ENCODE measurements at regions not wholly inside any gene's neighbourhood (a gene's known extent, or its start where the extent isn't known, plus 50 kb on each side); places are given as distances from the start of the nearest gene placed in this dataset.
"Not testable (repeated sequence)": the region's sequence is repeated elsewhere in the genome, so short reads cannot be mapped to it uniquely, and the experiment has no call there.

DNA sequence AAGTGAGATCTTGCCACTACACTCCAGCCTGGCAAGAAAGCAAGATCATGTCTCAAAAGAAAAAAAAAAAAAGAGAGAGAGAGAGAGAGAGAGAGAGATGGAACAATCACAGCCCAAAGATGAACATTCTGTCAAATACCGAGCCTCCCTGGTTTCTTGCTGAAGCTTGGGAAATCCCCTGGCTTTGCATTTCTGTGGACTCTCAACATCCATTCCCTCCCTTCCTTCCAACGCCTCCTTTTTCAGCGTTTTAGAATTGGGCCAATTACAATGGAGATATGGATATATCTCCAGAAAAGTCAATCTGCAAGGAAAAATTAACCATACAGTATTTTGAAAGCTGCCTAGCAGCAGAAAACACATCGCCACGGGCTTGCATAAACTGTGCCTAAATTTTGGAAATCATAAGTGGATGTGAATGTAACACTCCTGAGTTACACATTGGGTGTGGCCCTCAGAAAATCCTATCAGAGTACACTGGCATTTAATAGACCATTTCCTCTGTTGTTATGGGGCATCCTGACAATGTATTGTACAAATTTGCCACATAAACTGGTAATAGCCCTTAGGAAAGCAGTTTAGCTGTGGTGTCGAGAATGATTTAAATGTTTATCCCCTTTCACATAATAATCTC, 67.2 kb upstream of the PHLPP1 start:
- H3K27ac ChIP-seq, result no peak overlapping the region
- WGBS, result 60% methylated on average over 6 of the region's 6 CpGs
- H3K4me1 ChIP-seq, result no peaks in the 10 kb centered on the region
- TF ChIP-seq, protein P1, sequence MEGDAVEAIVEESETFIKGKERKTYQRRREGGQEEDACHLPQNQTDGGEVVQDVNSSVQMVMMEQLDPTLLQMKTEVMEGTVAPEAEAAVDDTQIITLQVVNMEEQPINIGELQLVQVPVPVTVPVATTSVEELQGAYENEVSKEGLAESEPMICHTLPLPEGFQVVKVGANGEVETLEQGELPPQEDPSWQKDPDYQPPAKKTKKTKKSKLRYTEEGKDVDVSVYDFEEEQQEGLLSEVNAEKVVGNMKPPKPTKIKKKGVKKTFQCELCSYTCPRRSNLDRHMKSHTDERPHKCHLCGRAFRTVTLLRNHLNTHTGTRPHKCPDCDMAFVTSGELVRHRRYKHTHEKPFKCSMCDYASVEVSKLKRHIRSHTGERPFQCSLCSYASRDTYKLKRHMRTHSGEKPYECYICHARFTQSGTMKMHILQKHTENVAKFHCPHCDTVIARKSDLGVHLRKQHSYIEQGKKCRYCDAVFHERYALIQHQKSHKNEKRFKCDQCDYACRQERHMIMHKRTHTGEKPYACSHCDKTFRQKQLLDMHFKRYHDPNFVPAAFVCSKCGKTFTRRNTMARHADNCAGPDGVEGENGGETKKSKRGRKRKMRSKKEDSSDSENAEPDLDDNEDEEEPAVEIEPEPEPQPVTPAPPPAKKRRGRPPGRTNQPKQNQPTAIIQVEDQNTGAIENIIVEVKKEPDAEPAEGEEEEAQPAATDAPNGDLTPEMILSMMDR (IDR thresholded peaks at IDR 0.05), result no peak
- TF ChIP-seq EP300 (IDR thresholded peaks at IDR 0.05) (no peak), POLR2A (IDR thresholded peaks at IDR 0.05) (no peak), POLR2AphosphoS5 (IDR thresholded peaks at IDR 0.05) (no peak)
- no peak for DNase-seq (ENCODE audit: low spot score in 2 of 2)
- no peaks in the 10 kb centered on the region for H3K9me3 ChIP-seq
- no peak overlapping the region for H3K4me3 ChIP-seq
- no peaks in the 10 kb centered on the region for H3K36me3 ChIP-seq
- H3K27me3 ChIP-seq, result no peaks in the 10 kb centered on the region

DNA sequence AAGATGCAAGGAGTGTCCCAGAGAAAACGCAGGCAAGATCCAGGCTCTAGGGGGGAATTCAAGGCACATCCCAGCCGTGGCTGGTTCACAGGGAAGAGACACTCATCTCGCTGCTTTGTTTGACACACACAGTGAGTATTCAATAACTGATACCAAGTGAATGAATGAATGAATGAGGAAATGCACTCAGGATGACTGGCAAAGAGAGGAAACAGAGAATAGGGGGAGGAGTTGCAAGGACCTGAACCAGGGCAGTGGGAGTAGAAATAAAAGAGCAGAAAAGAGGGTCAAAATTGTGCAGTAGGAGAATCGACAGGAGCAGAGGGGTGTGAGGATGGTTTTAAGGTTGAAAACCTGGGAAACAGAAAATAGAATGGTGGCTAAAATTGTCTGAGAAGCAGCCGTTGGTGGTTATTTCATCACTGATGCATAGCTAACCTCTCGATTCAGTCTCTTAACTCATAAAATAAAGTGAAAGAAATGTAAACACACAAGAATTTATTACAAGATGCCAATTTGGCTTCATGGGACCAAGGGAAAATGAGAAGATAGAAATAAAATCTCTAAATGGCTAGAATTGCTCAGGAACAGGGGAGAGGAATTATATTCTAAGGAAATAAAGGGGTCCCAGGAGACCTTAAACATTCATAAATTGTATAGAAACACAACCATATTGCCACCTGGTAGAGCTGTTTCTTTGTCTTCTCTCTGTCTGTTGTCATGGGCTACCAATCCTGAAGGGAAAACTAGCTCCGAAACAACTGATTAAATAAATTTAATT, 63.9 kb upstream of the PHLPP1 start:
- no peak overlapping the region for H3K4me3 ChIP-seq
- no peaks in the 10 kb centered on the region for H3K4me1 ChIP-seq
- no peaks in the 10 kb centered on the region for H3K9me3 ChIP-seq
- H3K27me3 ChIP-seq, result no peaks in the 10 kb centered on the region
- H3K27ac ChIP-seq, result no peak overlapping the region
- 69% methylated on average over 7 of the region's 7 CpGs for WGBS
- no peaks in the 10 kb centered on the region for H3K36me3 ChIP-seq
- TF ChIP-seq POLR2A (IDR thresholded peaks at IDR 0.05) (no peak), EP300 (IDR thresholded peaks at IDR 0.05) (no peak), POLR2AphosphoS5 (IDR thresholded peaks at IDR 0.05) (no peak)
- TF ChIP-seq, protein P1 (IDR thresholded peaks at IDR 0.05), result no peak
- no peak for DNase-seq (ENCODE audit: low spot score in 2 of 2)

DNA sequence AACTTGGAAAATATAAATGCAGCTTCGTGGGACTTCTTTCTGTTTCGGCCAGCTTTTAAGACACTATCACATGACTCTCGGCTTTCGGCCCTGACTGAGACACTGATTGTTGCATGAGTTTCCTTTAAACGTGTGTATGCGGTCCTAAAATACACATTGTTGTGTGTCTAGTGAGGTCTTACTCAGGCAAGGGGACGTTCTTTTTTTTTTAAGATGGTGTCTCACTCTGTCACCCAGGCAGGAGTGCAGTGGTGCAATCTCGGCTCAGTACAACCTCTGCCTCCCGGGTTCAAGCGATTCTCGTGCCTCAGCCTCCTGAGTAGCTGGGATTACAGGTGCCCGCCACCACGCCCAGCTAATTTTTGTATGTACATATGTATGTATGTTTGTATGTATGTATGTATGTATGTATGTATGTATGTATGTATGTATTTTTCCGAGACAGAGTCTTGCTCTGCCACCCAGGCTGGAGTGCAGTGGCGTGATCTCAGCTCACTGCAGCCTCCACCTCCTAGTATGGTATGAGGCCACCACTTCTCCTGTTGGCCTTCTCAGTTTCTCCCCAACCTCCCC, 63.2 kb upstream of the PHLPP1 start:
- not testable (repeated sequence) for H3K4me1 ChIP-seq; DNase-seq (ENCODE audit: low spot score in 2 of 2); H3K36me3 ChIP-seq; H3K27me3 ChIP-seq; H3K9me3 ChIP-seq; H3K4me3 ChIP-seq; H3K27ac ChIP-seq
- WGBS, result 85% methylated on average over 15 of the region's 15 CpGs

DNA sequence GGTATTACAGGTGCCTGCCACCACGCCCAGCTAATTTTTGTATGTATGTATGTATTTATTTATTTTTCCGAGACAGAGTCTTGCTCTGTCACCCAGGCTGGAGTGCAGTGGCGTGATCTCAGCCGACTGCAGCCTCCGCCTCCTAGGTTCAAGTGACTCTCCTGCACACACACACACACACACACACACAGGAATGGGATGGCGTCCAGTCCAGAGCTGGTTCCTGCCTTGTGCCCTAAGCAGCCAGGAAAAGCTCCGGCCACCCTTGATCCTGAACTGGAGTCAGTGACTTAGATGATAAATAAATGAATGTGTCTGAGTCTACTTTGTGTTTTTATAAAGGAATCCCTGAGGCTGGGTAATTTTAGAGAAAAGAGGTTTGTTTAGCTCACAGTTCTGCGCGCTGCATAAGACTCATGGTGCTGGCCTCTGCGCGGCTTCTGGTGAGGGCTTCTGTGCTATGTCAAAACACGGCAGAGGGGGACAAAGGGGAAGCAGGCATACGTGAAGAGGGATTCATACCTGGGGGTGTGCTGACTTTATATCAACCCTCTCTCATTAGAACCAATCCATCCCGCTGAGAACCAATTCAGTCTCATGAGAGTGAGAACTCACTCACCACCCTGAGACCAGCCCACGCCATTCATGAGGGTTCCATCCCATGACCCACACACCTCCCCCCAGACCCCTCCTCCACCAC, 59.7 kb upstream of the PHLPP1 start:
- Histone ChIP-seq H3K4me3 (no peak overlapping the region), H3K36me3 (no peaks in the 10 kb centered on the region), H3K27me3 (no peaks in the 10 kb centered on the region), H3K4me1 (no peaks in the 10 kb centered on the region), H3K9me3 (no peaks in the 10 kb centered on the region), H3K27ac (no peak overlapping the region)
- peak in 1 of 2 donors; percentile 34 for DNase-seq (ENCODE audit: low spot score in 2 of 2)
- TF ChIP-seq EP300 (IDR thresholded peaks at IDR 0.05) (no peak), POLR2A (IDR thresholded peaks at IDR 0.05) (no peak), POLR2AphosphoS5 (IDR thresholded peaks at IDR 0.05) (no peak)
- TF ChIP-seq, protein P1 (IDR thresholded peaks at IDR 0.05), result no peak
- 75% methylated on average over 15 of the region's 15 CpGs for WGBS

DNA sequence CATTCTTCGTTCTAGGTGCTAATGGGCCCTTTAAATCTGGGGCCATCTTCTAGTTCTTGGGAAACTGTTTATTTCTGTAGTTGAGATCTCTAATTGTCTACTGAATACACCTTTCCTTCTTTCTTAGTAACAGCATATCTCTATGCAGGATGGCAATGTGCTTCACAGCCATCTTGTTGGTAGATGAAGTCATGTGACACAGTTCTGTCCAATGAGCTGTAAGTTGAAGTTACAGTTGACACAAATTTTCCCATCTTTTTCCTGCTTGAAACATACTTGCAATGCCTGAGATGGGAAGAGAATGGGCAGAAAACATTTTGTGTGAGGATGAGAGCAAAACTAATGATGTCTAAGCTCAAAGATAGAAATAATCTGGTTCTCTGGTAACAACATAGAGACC, 57.3 kb upstream of the PHLPP1 start:
- WGBS, result 96% methylated on average over 1 of the region's 1 CpG
- no peaks in the 10 kb centered on the region for H3K27me3 ChIP-seq
- no peaks in the 10 kb centered on the region for H3K9me3 ChIP-seq
- no peak overlapping the region for H3K4me3 ChIP-seq
- no peak for DNase-seq (ENCODE audit: low spot score in 2 of 2)
- H3K4me1 ChIP-seq, result no peaks in the 10 kb centered on the region
- TF ChIP-seq POLR2A (IDR thresholded peaks at IDR 0.05), result no peak
- TF ChIP-seq EP300 (IDR thresholded peaks at IDR 0.05), result no peak
- no peak for TF ChIP-seq POLR2AphosphoS5 (IDR thresholded peaks at IDR 0.05)
- TF ChIP-seq, protein P1 (IDR thresholded peaks at IDR 0.05), result no peak
- no peak overlapping the region for H3K27ac ChIP-seq
- no peaks in the 10 kb centered on the region for H3K36me3 ChIP-seq
